H1 (cell line): ENCODE measurements at regions not wholly inside any gene's neighbourhood (a gene's known extent, or its start where the extent isn't known, plus 50 kb on each side); places are given as distances from the start of the nearest gene placed in this dataset.

Source experiments
- CTCF ChIA-PET: fragments of 300-600 bp; sonication (Branson Sonifier 250); formaldehyde crosslinking; loops from one replicate; lab custom pipeline; 2021; ENCODE audit not compliant: partially characterized antibody; lab: Charles Lee
- POLR2A ChIA-PET: fragments of 300-600 bp; sonication (Branson Sonifier 250); formaldehyde crosslinking; loops from one replicate; lab custom pipeline; 2021; ENCODE audit warnings: inconsistent platforms; ENCODE audit not compliant: partially characterized antibody; lab: Charles Lee
- DNase-seq, 2 experiments: peaks; one replicate each; pipeline versions ENCODE4 v3.0.0 to v3.0.0-alpha.2; 2010 to 2022; ENCODE audit warnings: low spot score in 2 of 2, low read depth in 1 of 2, mixed read lengths in 1 of 2
- FAIRE-seq: peaks from 2 replicates; lab custom pipeline; 2011; peaks lifted over from hg19 to GRCh38; lab: Jason Lieb, UNC
- H2AFZ ChIP-seq: 2 replicates; pipeline ENCODE4 v1.8.1; 2012; ENCODE audit warnings: low read length, inconsistent platforms
- H2AK5ac ChIP-seq: 2 replicates; pipeline ENCODE4 v1.6.1; 2013; ENCODE audit warnings: low read depth, low read length
- H2BK120ac ChIP-seq: replicated peaks from 2 replicates; pipeline ENCODE3; 2013; ENCODE audit warnings: low read depth, low read length, inconsistent platforms
- H2BK12ac ChIP-seq: 2 replicates; pipeline ENCODE4 v1.6.1; 2013; ENCODE audit warnings: low read depth, low read length
- H2BK15ac ChIP-seq: 2 replicates; pipeline ENCODE4 v1.6.1; 2013; ENCODE audit warnings: low read length
- H2BK20ac ChIP-seq: 2 replicates; pipeline ENCODE4 v1.6.1; 2013; ENCODE audit warnings: low read length
- H2BK5ac ChIP-seq: 2 replicates; pipeline ENCODE4 v1.6.1; 2013; ENCODE audit warnings: low read depth, low read length
- H3K14ac ChIP-seq: 2 replicates; pipeline ENCODE4 v1.6.1; 2013; ENCODE audit warnings: inconsistent platforms; ENCODE audit not compliant: insufficient read length
- H3K18ac ChIP-seq: 2 replicates; pipeline ENCODE4 v1.6.1; 2013; ENCODE audit warnings: low read length; ENCODE audit errors: extremely low read depth
- H3K23ac ChIP-seq: 2 replicates; pipeline ENCODE4 v1.6.1; 2013; ENCODE audit warnings: inconsistent platforms; ENCODE audit not compliant: insufficient read length
- H3K23me2 ChIP-seq: 2 replicates; pipeline ENCODE4 v1.6.1; 2013; ENCODE audit warnings: low read depth, low read length
- H3K27ac ChIP-seq: 2 replicates; pipeline ENCODE4 v1.6.1; 2011; ENCODE audit warnings: low read depth, low read length, inconsistent platforms
- H3K27me3 ChIP-seq, 4 experiments: replicated peaks in 1 of 4; 1 replicate in 1 of 4; 2 replicates in 3 of 4; pipeline versions ENCODE4 v1.6.1 to v1.8.1; 2011 to 2013; ENCODE audit warnings: low read length in 3 of 4, mild to moderate bottlenecking in 3 of 4, inconsistent platforms in 2 of 4, mixed read lengths in 2 of 4, moderate library complexity in 1 of 4; ENCODE audit not compliant: control insufficient read depth in 3 of 4, insufficient read depth in 3 of 4; ENCODE audit errors: extremely low read depth in 1 of 4
- H3K36me3 ChIP-seq, 4 experiments: 2 replicates each; pipeline versions ENCODE4 v1.6.1 to v1.8.1; 2011 to 2013; ENCODE audit warnings: mild to moderate bottlenecking in 4 of 4, low read length in 3 of 4, moderate library complexity in 2 of 4, control low read depth in 1 of 4, inconsistent platforms in 1 of 4; ENCODE audit not compliant: insufficient read depth in 4 of 4, control insufficient read depth in 2 of 4
- H3K4ac ChIP-seq: replicated peaks from 2 replicates; pipeline ENCODE3; 2013; ENCODE audit warnings: low read length, low read depth, mixed read lengths, inconsistent platforms; ENCODE audit not compliant: insufficient read length
- H3K4me1 ChIP-seq, 4 experiments: replicated peaks in 1 of 4; 1 replicate in 1 of 4; 2 replicates in 3 of 4; pipeline versions ENCODE4 v1.6.1 to v1.8.1; 2011 to 2013; ENCODE audit warnings: low read length in 3 of 4, inconsistent platforms in 2 of 4, mixed read lengths in 1 of 4; ENCODE audit not compliant: insufficient read depth in 4 of 4, control insufficient read depth in 3 of 4
- H3K4me2 ChIP-seq, 2 experiments: 2 replicates each; pipeline versions ENCODE4 v1.6.1 to v1.8.1; 2011 to 2013; ENCODE audit warnings: low read depth in 2 of 2, low read length in 2 of 2, control low read depth in 1 of 2, inconsistent platforms in 1 of 2, mild to moderate bottlenecking in 1 of 2; ENCODE audit not compliant: insufficient read depth in 1 of 2
- H3K4me3 ChIP-seq, 4 experiments: fragments of 200-600, 300-600 bp in 1 of 4; sonication (generic), shearing (Covaris generic), sonication (Bioruptor Twin) in 1 of 4; 2 replicates each; pipeline versions ENCODE4 v1.5.1 to v1.8.1; 2011 to 2016; ENCODE audit warnings: low read length in 4 of 4, low read depth in 3 of 4, control low read depth in 2 of 4, inconsistent platforms in 2 of 4, mild to moderate bottlenecking in 2 of 4, mixed read lengths in 1 of 4, moderate library complexity in 1 of 4; ENCODE audit not compliant: insufficient read depth in 2 of 4; ENCODE audit errors: extremely low read depth in 1 of 4
- H3K56ac ChIP-seq: replicated peaks from 2 replicates; pipeline ENCODE3; 2013; ENCODE audit warnings: low read depth, mild to moderate bottlenecking, mixed read lengths, low read length, inconsistent platforms; ENCODE audit not compliant: insufficient read length
- H3K79me1 ChIP-seq: 2 replicates; pipeline ENCODE4 v1.6.1; 2013; ENCODE audit warnings: low read depth, low read length, control low read depth
- H3K79me2 ChIP-seq, 2 experiments: 2 replicates each; pipeline versions ENCODE4 v1.6.1 to v1.8.1; 2012 to 2013; ENCODE audit warnings: low read length in 2 of 2, mild to moderate bottlenecking in 2 of 2, inconsistent platforms in 1 of 2; ENCODE audit not compliant: insufficient read depth in 2 of 2, control insufficient read depth in 1 of 2
- H3K9ac ChIP-seq, 4 experiments: replicated peaks in 1 of 4; 1 replicate in 1 of 4; 2 replicates in 3 of 4; pipeline versions ENCODE4 v1.6.1 to v1.8.1; 2011 to 2013; ENCODE audit warnings: low read depth in 3 of 4, low read length in 3 of 4, control low read depth in 2 of 4, mild to moderate bottlenecking in 2 of 4, moderate library complexity in 2 of 4, inconsistent platforms in 1 of 4; ENCODE audit errors: extremely low read depth in 1 of 4
- H3K9me3 ChIP-seq, 2 experiments: 2 replicates each; pipeline versions ENCODE4 v1.6.1 to v1.8.1; 2012 to 2013; ENCODE audit warnings: mild to moderate bottlenecking in 2 of 2, moderate library complexity in 2 of 2, control low read depth in 1 of 2, inconsistent platforms in 1 of 2, low read depth in 1 of 2, low read length in 1 of 2, mixed read lengths in 1 of 2; ENCODE audit not compliant: insufficient read depth in 2 of 2
- H4K20me1 ChIP-seq, 2 experiments: replicated peaks in 1 of 2; 2 replicates each; pipeline versions ENCODE3 to v1.8.1; 2011 to 2013; ENCODE audit warnings: inconsistent platforms in 2 of 2, low read length in 2 of 2, mild to moderate bottlenecking in 1 of 2; ENCODE audit not compliant: insufficient read depth in 2 of 2, control insufficient read depth in 1 of 2
- H4K5ac ChIP-seq: 2 replicates; pipeline ENCODE4 v1.6.1; 2013; ENCODE audit warnings: low read length, low read depth, mixed read lengths, inconsistent platforms; ENCODE audit not compliant: insufficient read length
- H4K8ac ChIP-seq: 2 replicates; pipeline ENCODE4 v1.8.0; 2013; ENCODE audit warnings: mild to moderate bottlenecking, moderate library complexity, low read length, inconsistent platforms; ENCODE audit not compliant: insufficient read depth; ENCODE audit errors: extremely low read depth
- H4K91ac ChIP-seq: replicated peaks from 2 replicates; pipeline ENCODE3; 2013; ENCODE audit warnings: low read length, mixed read lengths, inconsistent platforms; ENCODE audit not compliant: insufficient read length
- BACH1 ChIP-seq: IDR thresholded peaks from 2 replicates; pipeline ENCODE4 v1.6.1; 2012; ENCODE audit warnings: low read length, improper control_type of control experiment
- MAX ChIP-seq: IDR thresholded peaks from 2 replicates; pipeline ENCODE4 v1.6.1; 2012; ENCODE audit warnings: inconsistent platforms
- POLR2AphosphoS5 ChIP-seq: IDR thresholded peaks from 2 replicates; pipeline ENCODE4 v1.6.1; 2011; ENCODE audit warnings: low read depth, low read length
- RAD21 ChIP-seq, 2 experiments: IDR thresholded peaks in 1 of 2; conservative IDR thresholded peaks in 1 of 2; 2 replicates each; pipeline ENCODE4 v1.6.1; 2011; ENCODE audit warnings: low read depth in 2 of 2, low read length in 2 of 2, improper control_type of control experiment in 1 of 2, inconsistent platforms in 1 of 2, mild to moderate bottlenecking in 1 of 2, moderate library complexity in 1 of 2
- RFX5 ChIP-seq: IDR thresholded peaks from 2 replicates; pipeline ENCODE4 v1.6.1; 2011; ENCODE audit warnings: low read depth, low read length, improper control_type of control experiment, borderline replicate concordance
- SIRT6 ChIP-seq: IDR thresholded peaks from one replicate; pipeline ENCODE4 v1.7.1; 2012; ENCODE audit warnings: low read length, inconsistent platforms
- SRF ChIP-seq: IDR thresholded peaks from 2 replicates; pipeline ENCODE4 v1.6.1; 2011; ENCODE audit warnings: mild to moderate bottlenecking, low read depth, low read length, moderate library complexity
- TBP ChIP-seq: IDR thresholded peaks from 2 replicates; pipeline ENCODE4 v1.6.1; 2011; ENCODE audit warnings: low read depth, low read length, improper control_type of control experiment
- WGBS, 2 experiments: shearing (Covaris generic) in 1 of 2; methylation state at CpG; one replicate each; pipeline versions ENCODE4 v1.1.6 to v1.1.7; 2013 to 2015; ENCODE audit warnings: low lambda C conversion rate in 2 of 2, mixed read lengths in 2 of 2, inconsistent platforms in 1 of 2, low coverage in 1 of 2, missing lambda C conversion rate in 1 of 2; ENCODE audit not compliant: insufficient replicate concordance in 2 of 2, insufficient coverage in 1 of 2, insufficient read length in 1 of 2; ENCODE audit errors: extremely low coverage in 1 of 2, missing lambda C conversion rate in 1 of 2; 5-methylcytosine and 5-hydroxymethylcytosine counted together

GRCh38 chr1:208387908-208388811 lies 144.0 kb upstream of the PLXNA2 start:
- H2BK12ac ChIP-seq, result no peak overlapping the region
- no peaks in the 10 kb centered on the region for H3K23me2 ChIP-seq
- no peak overlapping the region for H3K27ac ChIP-seq
- no peaks in the 10 kb centered on the region for H3K36me3 ChIP-seq
- DNase-seq (no peak), FAIRE-seq (no peak)
- 88% methylated on average over 9 of the region's 9 CpGs; no CpG with 5 or more reads in 1 of the 2 experiments for WGBS, 2 experiments
- no peak for TF ChIP-seq MAX
- TF ChIP-seq SRF, result no peak
- no peak for TF ChIP-seq RAD21 (IDR thresholded peaks at IDR 0.05 in 1 of 2, conservative IDR thresholded peaks at IDR 0.05 in 1 of 2; ENCODE audit: low read depth in 2 of 2, low read length in 2 of 2)
- no peak for TF ChIP-seq POLR2AphosphoS5
- TF ChIP-seq SIRT6, result no peak
- no peak for TF ChIP-seq RFX5
- no peak for TF ChIP-seq TBP
- no peak for TF ChIP-seq BACH1
- no peak overlapping the region for H2BK120ac ChIP-seq
- H2BK5ac ChIP-seq, result no peak overlapping the region
- peaks cover 0 to 1% (median 0%) of the 10 kb centered on the region in 4 experiments; a peak in 1 of 7 replicates for H3K27me3 ChIP-seq
- no peak overlapping the region for H3K9ac ChIP-seq
- H3K4me3 ChIP-seq, result no peak overlapping the region
- no peaks in the 10 kb centered on the region for H3K4me1 ChIP-seq
- no peaks in the 10 kb centered on the region for H4K20me1 ChIP-seq
- H3K14ac ChIP-seq, result no peak overlapping the region
- H4K5ac ChIP-seq, result no peak overlapping the region
- CTCF ChIA-PET, result interaction anchor here (0.6 to 1.8 kb wide), 3 partner anchors 88 to 1465 kb away, joined by 3 to 4 read pairs (median 3); no protein-coding TSS in a partner anchor
- H2BK20ac ChIP-seq, result no peak overlapping the region
- no peaks in the 10 kb centered on the region for H3K79me2 ChIP-seq
- H3K79me1 ChIP-seq, result no peaks in the 10 kb centered on the region
- H4K91ac ChIP-seq, result no peak overlapping the region
- no peak overlapping the region for H3K56ac ChIP-seq
- H4K8ac ChIP-seq, result no peak overlapping the region
- no peak overlapping the region for H3K4ac ChIP-seq
- no peak overlapping the region for H2BK15ac ChIP-seq
- H3K9me3 ChIP-seq, result no peaks in the 10 kb centered on the region
- no peak overlapping the region for H2AFZ ChIP-seq
- H3K4me2 ChIP-seq, result no peak overlapping the region
- POLR2A ChIA-PET, result interaction anchor here (1.2 kb wide), 1 partner anchor 15 kb away, joined by 3 read pairs; no protein-coding TSS in a partner anchor
- no peak overlapping the region for H3K18ac ChIP-seq
- H3K23ac ChIP-seq, result no peak overlapping the region
- no peak overlapping the region for H2AK5ac ChIP-seq
